Neural cell (in vitro differentiated cells): ENCODE measurements at regions not wholly inside any gene's neighbourhood (a gene's known extent, or its start where the extent isn't known, plus 50 kb on each side); places are given as distances from the start of the nearest gene placed in this dataset.

Source experiments
- H2AFZ ChIP-seq: fragments of 200-600, 300-800 bp; sonication (generic), shearing (Covaris generic); 2 replicates; pipeline ENCODE4 v1.6.0; 2014; ENCODE audit warnings: low read depth, mild to moderate bottlenecking, antibody characterized with exemption, low read length, moderate library complexity
- H3F3A ChIP-seq: fragments of 200-600 bp; shearing (Covaris generic); 2 replicates; pipeline ENCODE4 v1.6.1; 2016; ENCODE audit warnings: mild to moderate bottlenecking, moderate library complexity, mixed read lengths, antibody characterized with exemption, low read length; ENCODE audit not compliant: insufficient read depth, poor library complexity, severe bottlenecking
- H3K27ac ChIP-seq: fragments of 200-600, 300-800 bp; sonication (generic), shearing (Covaris generic); 2 replicates; pipeline ENCODE4 v1.5.1; 2014; ENCODE audit warnings: mild to moderate bottlenecking, low read length, moderate library complexity
- H3K27me3 ChIP-seq: fragments of 300-800, 200-600 bp; sonication (generic), shearing (Covaris generic); 2 replicates; pipeline ENCODE4 v1.6.0; 2014; ENCODE audit warnings: mild to moderate bottlenecking, low read depth, low read length, moderate library complexity; ENCODE audit not compliant: insufficient read depth
- H3K36me3 ChIP-seq: fragments of 300-800, 200-600 bp; sonication (generic), shearing (Covaris generic); 2 replicates; pipeline ENCODE4 v1.5.1; 2014; ENCODE audit warnings: mild to moderate bottlenecking, antibody characterized with exemption, low read length, moderate library complexity; ENCODE audit not compliant: insufficient read depth
- H3K4me2 ChIP-seq: fragments of 300-800, 200-600 bp; sonication (generic), shearing (Covaris generic); 2 replicates; pipeline ENCODE4 v1.6.0; 2014; ENCODE audit warnings: mild to moderate bottlenecking, low read length
- H3K4me3 ChIP-seq: fragments of 300-800, 200-600 bp; sonication (generic), shearing (Covaris generic); 2 replicates; pipeline ENCODE4 v1.5.1; 2014; ENCODE audit warnings: mild to moderate bottlenecking, low read length, moderate library complexity
- H3K79me2 ChIP-seq: fragments of 200-600 bp; shearing (Covaris generic); replicated peaks from 2 replicates; pipeline ENCODE4 v1.6.0; 2014; ENCODE audit warnings: mild to moderate bottlenecking, low read length, moderate library complexity; ENCODE audit not compliant: insufficient read depth
- H3K9ac ChIP-seq: fragments of 300-800, 200-600 bp; sonication (generic), shearing (Covaris generic); 2 replicates; pipeline ENCODE4 v1.6.1; 2016; ENCODE audit warnings: mild to moderate bottlenecking, low read length, mixed read lengths
- H3K9me2 ChIP-seq: fragments of 200-600 bp; shearing (Covaris generic); 2 replicates; pipeline ENCODE4 v1.6.1; 2016; ENCODE audit warnings: mild to moderate bottlenecking, low read length, mixed read lengths; ENCODE audit not compliant: insufficient read depth
- H3K9me3 ChIP-seq: fragments of 200-600, 300-800 bp; sonication (generic), shearing (Covaris generic); 2 replicates; pipeline ENCODE4 v1.6.1; 2016; ENCODE audit warnings: mild to moderate bottlenecking, mixed run types, low read length, moderate library complexity, mixed read lengths
- H4K20me1 ChIP-seq: fragments of 200-600 bp; shearing (Covaris generic); 2 replicates; pipeline ENCODE4 v1.6.1; 2016; ENCODE audit warnings: mild to moderate bottlenecking, mixed run types; ENCODE audit not compliant: insufficient read depth
- CTCF ChIP-seq: fragments of 450-650 bp; IDR thresholded peaks from 2 replicates; pipeline ENCODE4 v1.5.1; 2014; ENCODE audit warnings: antibody characterized with exemption, mild to moderate bottlenecking, moderate library complexity; ENCODE audit not compliant: poor library complexity, severe bottlenecking
- EP300 ChIP-seq: fragments of 450-650 bp; conservative IDR thresholded peaks from 2 replicates; pipeline ENCODE4 v1.6.1; 2014; ENCODE audit warnings: antibody characterized with exemption, mild to moderate bottlenecking, moderate library complexity; ENCODE audit not compliant: poor library complexity, severe bottlenecking
- EZH2 ChIP-seq: fragments of 200-600, 300-800 bp; shearing (Covaris generic), sonication (generic); IDR thresholded peaks from 2 replicates; pipeline ENCODE4 v1.6.1; 2014; ENCODE audit warnings: antibody characterized with exemption, low read length, borderline replicate concordance, mild to moderate bottlenecking; ENCODE audit not compliant: insufficient read depth, poor library complexity, severe bottlenecking
- MXI1 ChIP-seq: fragments of 450-650 bp; conservative IDR thresholded peaks from 2 replicates; pipeline ENCODE4 v1.6.1; 2014; ENCODE audit warnings: antibody characterized with exemption, mild to moderate bottlenecking; ENCODE audit not compliant: poor library complexity, severe bottlenecking
- POLR2AphosphoS5 ChIP-seq: IDR thresholded peaks from 2 replicates; pipeline ENCODE4 v1.6.1; 2012
- RAD21 ChIP-seq: fragments of 450-650 bp; conservative IDR thresholded peaks from 2 replicates; pipeline ENCODE4 v1.6.1; 2014; ENCODE audit warnings: antibody characterized with exemption, mild to moderate bottlenecking, moderate library complexity
- REST ChIP-seq: IDR thresholded peaks from 2 replicates; pipeline ENCODE4 v1.6.1; 2012; ENCODE audit warnings: borderline replicate concordance
- SMC3 ChIP-seq: fragments of 450-650 bp; conservative IDR thresholded peaks from 2 replicates; pipeline ENCODE4 v1.6.1; 2014; ENCODE audit warnings: antibody characterized with exemption, mild to moderate bottlenecking, moderate library complexity; ENCODE audit not compliant: poor library complexity
- TAF1 ChIP-seq: IDR thresholded peaks from 2 replicates; pipeline ENCODE4 v1.6.1; 2012; ENCODE audit warnings: low read depth

- Histone ChIP-seq H3K27ac (no peak overlapping the region), H3K36me3 (no peaks in the 10 kb centered on the region), H3K4me2 (no peak overlapping the region), H3F3A (no peaks in the 10 kb centered on the region), H2AFZ (no peak overlapping the region), H3K9me2 (no peaks in the 10 kb centered on the region), H3K79me2 (no peaks in the 10 kb centered on the region), H3K27me3 (no peaks in the 10 kb centered on the region), H3K9me3 (no peaks in the 10 kb centered on the region), H3K9ac (no peak overlapping the region), H3K4me3 (no peak overlapping the region), H4K20me1 (no peaks in the 10 kb centered on the region)
- TF ChIP-seq POLR2AphosphoS5 = no peak
- no peak for TF ChIP-seq EP300
- TF ChIP-seq CTCF = no peak
- TF ChIP-seq RAD21 = no peak
- no peak for TF ChIP-seq MXI1
- no peak for TF ChIP-seq EZH2
- TF ChIP-seq REST = no peak
- TF ChIP-seq SMC3 = no peak
- no peak for TF ChIP-seq TAF1
These were observed 122.6 kb upstream of the FOXF1 start for GRCh38 chr16:86387468-86388440.

GRCh38 chr16:86388976-86389375, 121.4 kb upstream of the FOXF1 start:
- Histone ChIP-seq H3K4me2 (no peak overlapping the region), H3K4me3 (no peak overlapping the region), H3K9ac (no peak overlapping the region), H3K27ac (no peak overlapping the region), H3K36me3 (no peaks in the 10 kb centered on the region), H2AFZ (no peak overlapping the region), H4K20me1 (no peaks in the 10 kb centered on the region), H3K27me3 (no peaks in the 10 kb centered on the region), H3F3A (no peaks in the 10 kb centered on the region), H3K9me3 (no peaks in the 10 kb centered on the region), H3K79me2 (no peaks in the 10 kb centered on the region), H3K9me2 (no peaks in the 10 kb centered on the region)
- TF ChIP-seq SMC3 (no peak), RAD21 (no peak), EZH2 (no peak), EP300 (no peak), REST (no peak), MXI1 (no peak), POLR2AphosphoS5 (no peak), TAF1 (no peak), CTCF (no peak)
